GM21423 (cell line): ENCODE measurements at regions not wholly inside any gene's neighbourhood (a gene's known extent, or its start where the extent isn't known, plus 50 kb on each side); places are given as distances from the start of the nearest gene placed in this dataset.
"Not testable (repeated sequence)": the region's sequence is repeated elsewhere in the genome, so short reads cannot be mapped to it uniquely, and the experiment has no call there.

ENCODE experiments used
- ATAC-seq: cut with Tn5 transposase; IDR thresholded peaks from one replicate; pipeline ENCODE4 v1.9.1; 2021; ENCODE audit warnings: mild to moderate bottlenecking, moderate library complexity; ENCODE audit not compliant: unreplicated experiment

GRCh38 chr18:6569813-6570212 is 155.1 kb upstream of the L3MBTL4 start:
- no peak for ATAC-seq

- ATAC-seq, result no peak
These were observed 156.0 kb upstream of the L3MBTL4 start for GRCh38 chr18:6570581-6571238.

- ATAC-seq, result no peak
These were observed 156.5 kb upstream of the L3MBTL4 start for GRCh38 chr18:6571239-6571602.

GRCh38 chr18:6572192-6572591 is 157.3 kb upstream of the ARHGAP28 start:
- not testable (repeated sequence) for ATAC-seq

- ATAC-seq, result no peak
These were observed 154.9 kb upstream of the ARHGAP28 start for GRCh38 chr18:6574631-6575030.

- no peak for ATAC-seq
These were observed 153.6 kb upstream of the ARHGAP28 start for GRCh38 chr18:6575908-6576307.

GRCh38 chr18:6576718-6577375 is 152.7 kb upstream of the ARHGAP28 start:
- ATAC-seq, result no peak

GRCh38 chr18:6578686-6579085 is 150.8 kb upstream of the ARHGAP28 start:
- ATAC-seq, result no peak

- no peak for ATAC-seq
These were observed 150.0 kb upstream of the ARHGAP28 start for GRCh38 chr18:6579486-6579885.

GRCh38 chr18:6580401-6580800 is 149.1 kb upstream of the ARHGAP28 start:
- ATAC-seq, result no peak

- no peak for ATAC-seq
These were observed 139.6 kb upstream of the ARHGAP28 start for GRCh38 chr18:6589923-6590322.

GRCh38 chr18:6590326-6590725 is 139.2 kb upstream of the ARHGAP28 start:
- ATAC-seq, result no peak

GRCh38 chr18:6591491-6591890 is 138.0 kb upstream of the ARHGAP28 start:
- no peak for ATAC-seq

- ATAC-seq, result no peak
These were observed 137.0 kb upstream of the ARHGAP28 start for GRCh38 chr18:6592522-6592921.

- ATAC-seq, result no peak
These were observed 136.2 kb upstream of the ARHGAP28 start for GRCh38 chr18:6593142-6593885.

GRCh38 chr18:6595666-6596065 is 133.8 kb upstream of the ARHGAP28 start:
- no peak for ATAC-seq

- ATAC-seq, result no peak
These were observed 130.9 kb upstream of the ARHGAP28 start for GRCh38 chr18:6598657-6599056.

- no peak for ATAC-seq
These were observed 128.8 kb upstream of the ARHGAP28 start for GRCh38 chr18:6600667-6601167.

- no peak for ATAC-seq
These were observed 128.3 kb upstream of the ARHGAP28 start for GRCh38 chr18:6601241-6601640.

- ATAC-seq, result no peak
These were observed 127.2 kb upstream of the ARHGAP28 start for GRCh38 chr18:6602365-6602764.

- ATAC-seq, result no peak
These were observed 125.0 kb upstream of the ARHGAP28 start for GRCh38 chr18:6604573-6604941.
